HG03432 (cell line): ENCODE measurements at regions not wholly inside any gene's neighbourhood (a gene's known extent, or its start where the extent isn't known, plus 50 kb on each side); places are given as distances from the start of the nearest gene placed in this dataset.

Source experiments
- ATAC-seq: cut with Tn5 transposase; IDR thresholded peaks from one replicate; pipeline ENCODE4 v1.9.1; 2021; ENCODE audit warnings: mild to moderate bottlenecking, moderate library complexity; ENCODE audit not compliant: unreplicated experiment

DNA sequence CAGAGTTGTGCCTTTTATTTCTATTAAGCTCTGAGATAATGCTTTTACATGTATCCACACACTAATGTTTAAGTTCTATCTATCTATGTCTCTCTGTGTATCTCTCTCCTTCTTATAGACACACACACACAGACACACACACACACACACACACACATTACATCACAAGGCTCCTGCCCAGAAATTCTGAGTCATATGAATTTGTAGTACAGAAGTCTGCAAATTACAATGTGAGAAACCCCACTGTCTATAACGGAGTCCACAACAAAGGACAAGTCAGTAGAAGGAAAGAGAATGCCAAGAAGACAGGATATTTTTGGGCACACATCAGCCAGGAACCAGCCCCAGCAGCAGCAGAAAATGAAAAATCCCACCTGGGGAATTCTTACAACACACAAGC, 142.4 kb downstream of the EN1 start:
- no peak for ATAC-seq

DNA sequence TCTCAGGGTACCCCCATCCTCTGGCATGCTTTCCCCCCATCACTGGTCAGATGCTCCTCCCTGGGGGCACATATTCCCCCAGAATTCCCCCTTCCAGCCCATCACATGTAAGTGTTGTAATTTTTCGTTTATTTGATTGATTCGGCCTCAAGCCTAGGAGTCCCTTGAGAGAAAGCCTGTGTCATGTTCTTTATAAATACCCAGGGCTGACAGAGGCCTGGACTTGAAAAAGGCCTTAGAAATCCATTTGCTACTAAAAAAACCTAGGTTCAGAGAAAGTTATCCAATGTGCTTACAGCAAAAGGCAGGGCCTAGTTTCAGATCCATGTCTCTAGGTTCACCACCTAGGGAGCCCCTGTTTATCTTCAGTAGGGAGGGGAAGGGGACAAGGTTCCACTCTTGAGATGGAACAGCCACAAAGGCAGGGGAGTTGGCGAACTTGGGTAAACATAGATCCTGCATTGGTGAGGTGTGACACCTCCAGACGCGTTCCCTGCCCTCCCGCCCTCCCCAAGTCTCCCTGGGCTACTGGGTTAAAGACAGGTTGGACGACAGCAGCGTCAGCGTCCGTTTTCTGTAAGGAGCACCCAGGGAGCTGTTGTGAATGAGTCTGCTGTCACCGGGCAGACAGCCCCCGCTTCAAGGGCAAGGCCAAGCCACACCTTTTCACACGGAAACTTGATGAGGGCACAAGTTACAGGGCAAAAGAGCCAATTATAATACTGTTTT, 147.8 kb downstream of the EN1 start:
- no peak for ATAC-seq

DNA sequence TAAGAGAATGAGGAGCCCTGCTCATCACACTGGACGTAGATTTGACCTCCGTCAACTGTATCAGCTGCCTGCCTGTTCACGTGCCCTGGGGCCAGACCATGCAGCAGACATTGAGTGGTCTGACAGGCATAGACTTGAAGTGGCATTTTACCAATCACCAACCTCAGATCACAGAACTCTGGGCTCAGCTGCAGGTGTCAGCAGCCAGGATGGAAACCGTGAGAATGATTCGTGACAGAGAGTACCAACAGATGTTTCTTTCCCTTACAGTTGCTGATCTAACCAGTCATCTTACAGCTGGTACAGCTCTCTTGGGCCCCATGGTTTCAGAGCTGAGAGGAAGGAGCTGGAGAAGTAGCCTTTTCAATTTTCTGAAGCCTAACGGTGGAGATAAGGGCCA, 148.9 kb downstream of the EN1 start:
- ATAC-seq: no peak

DNA sequence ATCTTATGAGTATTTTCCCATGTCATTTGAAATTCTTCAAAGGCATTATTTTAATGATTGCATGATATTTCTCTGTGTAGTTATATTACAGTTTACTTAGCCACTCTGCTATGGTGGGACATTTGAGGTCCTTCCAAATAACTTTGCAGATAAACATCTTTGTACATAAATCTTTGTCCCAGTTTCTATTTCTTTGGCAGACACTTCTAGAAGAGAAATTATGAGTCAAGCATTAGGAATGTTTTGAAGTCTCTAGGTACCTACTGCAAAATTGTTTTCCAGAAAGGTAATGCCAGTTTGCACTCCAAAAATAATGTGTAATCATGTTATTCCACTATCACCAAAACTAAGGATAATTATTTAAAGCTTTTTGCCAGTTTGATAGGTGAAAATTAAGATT, 149.7 kb downstream of the EN1 start:
- ATAC-seq: no peak

DNA sequence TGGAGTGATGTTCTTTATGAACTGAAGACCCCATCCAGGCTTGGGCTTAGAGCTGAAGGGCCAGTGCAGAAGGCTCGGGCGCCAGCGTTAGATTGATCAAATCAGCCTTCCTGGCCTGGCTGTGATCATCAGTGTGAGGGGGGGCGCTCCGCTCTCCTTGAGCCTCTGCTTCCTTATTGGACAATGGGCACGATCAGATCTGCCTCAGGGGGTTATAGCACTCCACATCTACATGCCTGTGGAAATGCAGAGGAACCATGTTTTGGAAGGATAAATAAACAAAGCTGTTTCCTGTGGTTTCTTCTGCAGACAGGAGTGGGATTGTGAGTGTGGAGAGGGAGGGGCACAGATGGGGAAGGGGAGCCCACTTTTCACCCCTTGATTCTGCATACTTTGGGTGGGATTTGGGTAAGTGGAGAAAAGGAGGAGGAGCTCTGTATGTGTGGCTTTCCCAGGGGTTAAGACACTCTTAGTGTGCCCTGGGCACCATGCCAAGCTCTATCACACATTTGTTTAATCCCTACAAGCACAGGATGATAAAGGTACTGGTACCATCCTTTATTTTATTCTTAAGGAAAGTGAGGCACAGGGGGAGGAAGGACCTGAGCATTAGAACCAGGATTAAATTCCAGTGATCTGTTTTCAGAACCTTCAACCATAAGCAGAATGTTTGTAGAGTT, 150.5 kb downstream of the EN1 start:
- ATAC-seq: no peak

DNA sequence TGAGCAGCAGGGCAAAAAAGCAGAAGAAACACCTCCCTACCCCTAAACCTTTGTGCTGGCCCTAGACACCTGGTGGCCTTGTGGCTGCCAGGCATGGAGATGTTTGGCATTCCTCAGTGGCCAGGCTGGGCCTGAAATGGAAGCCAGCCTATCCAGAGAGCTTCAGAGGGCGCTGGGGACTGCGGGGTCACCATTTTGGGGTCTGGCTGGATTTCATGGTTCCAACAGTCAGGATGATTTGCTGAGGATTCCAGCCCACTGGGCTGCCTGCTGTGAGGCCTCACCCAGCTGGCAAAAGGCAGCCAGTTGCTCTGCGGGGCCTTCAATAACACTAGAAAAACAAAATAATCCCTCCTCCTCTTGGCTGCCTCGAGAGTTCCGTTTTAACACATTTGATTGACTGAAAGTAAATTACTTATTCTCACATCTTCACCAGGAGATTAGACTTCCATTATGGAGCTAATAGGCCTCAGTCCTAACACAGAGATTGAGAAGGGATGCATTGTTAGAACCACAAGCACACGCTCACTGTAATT, 154.1 kb downstream of the EN1 start:
- no peak for ATAC-seq

DNA sequence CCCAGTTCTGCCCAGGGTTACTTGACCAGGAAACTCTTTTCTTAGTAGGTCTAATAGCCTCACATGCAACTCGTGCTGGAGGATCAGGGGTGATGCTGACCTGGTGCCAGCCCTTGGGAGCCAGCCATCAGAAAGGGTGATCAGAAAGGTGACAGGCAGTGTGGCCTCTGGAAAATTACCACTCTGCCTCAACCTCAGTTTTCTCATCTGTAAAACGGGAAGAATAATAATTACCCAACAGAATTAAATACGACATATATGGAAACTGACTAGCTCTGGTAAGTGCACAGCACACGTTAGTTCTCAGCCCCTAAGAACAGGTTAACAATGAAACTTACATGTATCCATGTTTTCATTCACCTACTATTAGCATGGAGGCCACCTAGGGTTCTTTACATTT, 157.6 kb downstream of the EN1 start:
- ATAC-seq: no peak

DNA sequence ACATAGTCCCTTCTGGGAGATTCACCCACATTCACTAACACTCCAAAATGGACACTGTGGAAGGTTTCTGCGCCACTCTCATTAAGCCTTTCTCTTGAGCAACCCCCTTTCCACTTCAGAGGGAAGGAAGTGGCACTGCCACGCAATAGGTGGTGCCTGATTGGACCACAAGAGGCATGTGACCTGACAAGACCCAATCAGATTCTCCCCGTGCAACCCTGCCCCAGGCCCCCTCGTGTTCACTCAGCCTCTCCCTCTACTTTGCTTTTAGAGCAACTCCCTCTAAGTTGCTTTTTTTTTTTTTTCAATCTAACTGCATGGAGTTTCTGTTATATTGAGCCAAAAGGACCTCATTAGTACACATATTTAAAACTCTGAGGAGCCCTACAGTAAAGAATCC, 158.0 kb downstream of the EN1 start:
- no peak for ATAC-seq

DNA sequence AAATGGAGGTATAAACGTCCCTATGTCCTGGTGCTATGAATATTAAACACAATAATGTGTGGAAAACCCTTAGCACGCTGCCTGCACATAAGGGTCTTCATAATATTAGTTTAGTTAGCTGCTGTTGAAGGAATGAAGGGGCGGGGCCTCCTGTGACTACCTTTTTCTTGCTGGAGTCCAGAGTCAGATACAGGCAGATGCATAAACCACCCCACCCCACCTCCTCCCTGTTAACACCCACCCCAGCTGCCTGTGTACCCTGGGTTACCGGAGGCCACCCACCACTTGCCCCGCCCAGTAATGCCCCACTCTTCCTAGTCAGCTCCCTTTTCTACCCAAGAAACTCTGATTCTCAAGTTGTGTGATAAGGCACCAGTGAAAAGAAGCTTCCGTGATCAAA, 158.4 kb downstream of the EN1 start:
- no peak for ATAC-seq

DNA sequence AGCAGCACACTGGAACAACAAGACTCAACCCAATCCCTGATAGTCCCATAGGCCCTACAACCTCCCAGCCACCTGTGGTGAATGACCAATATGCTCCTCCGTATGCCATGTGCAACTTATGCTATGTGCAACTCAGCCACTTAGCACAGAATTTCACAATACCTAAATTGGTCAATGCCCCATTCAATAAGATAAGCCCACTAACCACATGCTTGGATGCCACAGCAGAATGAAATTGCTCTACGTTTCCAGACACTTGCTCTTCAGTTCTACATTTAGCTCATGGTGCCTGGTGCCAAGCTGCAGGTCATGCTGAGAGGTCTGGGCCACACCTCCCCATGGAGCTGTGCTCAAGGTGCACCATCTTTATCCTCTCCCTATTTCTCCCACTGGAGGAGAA, 159.8 kb downstream of the EN1 start:
- ATAC-seq: no peak

DNA sequence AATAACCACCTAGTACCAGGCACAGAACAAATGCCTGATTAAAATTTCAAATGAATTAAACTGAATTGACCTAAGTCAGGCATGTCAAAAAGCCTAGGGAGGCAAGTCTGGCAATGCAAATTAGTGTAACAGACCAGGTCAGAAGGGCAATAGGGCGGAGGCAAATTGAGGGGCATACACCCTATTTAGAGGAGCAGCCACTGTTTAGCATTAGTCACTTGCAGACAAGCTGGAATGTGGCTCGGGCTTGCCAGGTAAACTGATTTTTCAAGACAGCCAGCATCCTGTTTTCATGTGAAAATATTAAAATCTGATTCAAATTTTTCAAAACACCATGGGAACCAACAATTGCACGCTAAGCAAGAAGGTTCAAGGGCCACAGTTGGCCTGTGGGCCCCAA, 160.3 kb downstream of the EN1 start:
- no peak for ATAC-seq

DNA sequence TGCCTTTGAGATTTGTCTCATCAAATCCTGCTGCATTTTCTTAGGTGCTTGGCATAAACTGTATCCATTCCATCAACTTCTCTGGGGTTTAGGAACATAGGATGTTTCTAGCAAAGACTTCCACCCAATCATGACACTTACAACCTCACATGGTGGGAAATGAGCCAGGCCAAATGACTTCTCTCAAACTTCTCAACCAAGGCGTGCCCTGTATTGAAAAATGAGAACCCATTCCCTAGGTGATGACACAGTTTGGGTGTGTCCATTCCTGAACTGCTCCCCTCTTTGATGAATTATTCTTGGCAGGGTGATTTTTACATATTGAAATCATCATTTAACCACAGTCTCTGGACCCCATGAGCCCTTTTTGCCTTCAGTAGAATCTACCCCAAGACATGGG, 161.1 kb downstream of the EN1 start:
- no peak for ATAC-seq

DNA sequence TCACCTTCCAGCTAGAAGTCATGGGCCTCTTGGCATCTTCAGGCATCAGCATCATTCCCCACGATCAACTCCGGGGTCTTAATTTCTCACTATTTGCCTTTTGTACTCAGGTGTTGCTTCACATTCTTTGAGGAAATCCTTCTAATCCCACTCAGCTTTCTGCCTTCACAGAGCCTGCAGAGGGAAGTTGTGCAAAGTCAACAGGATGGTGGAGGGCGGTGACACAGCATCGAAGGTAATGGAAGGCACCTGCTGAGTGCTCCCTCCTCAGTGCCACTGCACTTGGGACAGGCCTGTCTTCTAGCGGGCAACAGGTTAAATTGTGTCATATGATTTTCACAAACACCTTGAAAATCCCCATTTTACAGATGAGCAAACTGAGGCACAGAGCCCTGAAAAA, 164.0 kb downstream of the EN1 start:
- ATAC-seq: no peak

DNA sequence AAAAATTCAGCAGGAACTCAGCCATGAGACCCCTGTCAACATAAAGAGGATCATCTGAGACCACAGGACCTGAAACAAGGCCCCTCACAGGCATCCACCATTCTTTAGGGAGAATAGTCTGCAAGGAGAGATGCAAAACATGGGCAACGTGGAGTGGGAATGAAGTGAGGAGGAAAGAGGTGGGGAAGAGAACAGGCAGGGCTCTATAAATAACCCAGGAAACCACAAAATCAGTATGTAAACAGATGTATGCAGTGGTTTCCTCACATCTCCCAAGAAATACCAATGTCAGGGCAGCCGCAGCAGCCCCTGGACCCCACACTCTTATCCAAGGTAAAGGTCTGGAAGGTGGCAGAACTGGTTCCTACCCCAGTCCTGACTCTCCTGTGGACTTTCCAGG, 168.5 kb downstream of the EN1 start:
- ATAC-seq: no peak

DNA sequence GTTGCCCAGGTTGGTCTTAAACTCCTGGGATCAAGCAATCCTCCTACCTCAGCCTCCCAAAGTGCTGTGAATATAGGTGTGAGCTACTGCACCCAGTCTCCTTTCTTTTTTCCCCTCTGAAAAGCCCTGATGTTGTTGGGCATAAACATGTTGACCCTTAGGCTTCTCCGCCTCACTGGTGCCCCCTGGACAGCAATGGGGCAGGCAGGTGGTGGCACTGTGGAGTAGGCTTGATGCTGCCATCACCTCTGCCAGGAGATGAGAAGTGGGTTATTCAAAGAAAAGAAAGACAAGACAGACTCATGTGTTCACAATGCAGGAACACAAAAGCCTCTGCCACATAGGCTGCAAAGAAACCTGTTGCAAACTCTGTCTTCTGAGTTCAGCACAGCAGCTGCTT, 169.9 kb downstream of the EN1 start:
- ATAC-seq: no peak

DNA sequence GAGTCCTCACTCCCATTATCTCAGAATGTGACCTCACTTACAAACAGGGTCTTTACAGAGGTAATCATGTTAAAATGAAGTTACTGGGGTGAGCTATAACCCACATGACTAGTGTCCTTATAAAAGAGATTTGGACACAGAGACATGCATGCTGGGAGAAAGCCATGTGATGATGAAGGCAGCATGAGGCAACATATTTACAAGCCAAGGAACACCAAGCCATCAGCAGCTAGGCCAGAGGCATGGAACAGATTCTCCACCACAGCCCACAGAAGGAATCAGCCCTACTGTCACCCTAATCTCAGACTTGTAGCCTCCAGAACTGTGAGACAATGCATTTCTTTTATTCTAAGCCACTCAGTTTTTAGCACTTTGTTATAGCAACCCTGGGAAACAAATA, 171.9 kb downstream of the EN1 start:
- ATAC-seq: no peak

DNA sequence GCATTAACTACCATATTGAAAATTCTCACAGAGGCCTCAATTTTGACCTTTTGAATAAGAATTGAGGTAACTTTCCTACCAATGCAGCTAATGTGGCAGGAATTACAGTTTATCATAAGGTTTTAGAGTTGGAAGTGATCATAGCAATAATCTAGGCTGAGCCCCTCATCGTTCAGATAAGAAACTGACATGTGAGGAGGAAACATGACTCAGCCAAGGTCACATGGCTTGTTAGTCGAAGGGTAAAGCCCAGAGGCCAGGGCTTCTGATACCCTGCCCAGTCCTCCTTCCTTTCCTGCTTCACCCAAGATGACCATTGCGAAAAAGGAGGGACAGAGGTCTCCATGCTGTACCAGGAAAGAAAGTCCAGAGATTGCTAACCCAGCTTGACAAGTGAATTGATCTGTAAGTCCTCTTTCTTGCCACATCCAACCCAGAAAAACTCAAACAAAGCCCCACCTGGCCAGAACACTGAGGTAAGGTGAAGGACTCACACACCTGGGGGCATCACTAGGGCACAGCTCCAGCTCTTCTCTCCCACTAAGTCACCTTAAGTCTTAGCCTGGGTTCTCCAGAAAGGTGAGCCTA, 174.8 kb downstream of the EN1 start:
- ATAC-seq: no peak

DNA sequence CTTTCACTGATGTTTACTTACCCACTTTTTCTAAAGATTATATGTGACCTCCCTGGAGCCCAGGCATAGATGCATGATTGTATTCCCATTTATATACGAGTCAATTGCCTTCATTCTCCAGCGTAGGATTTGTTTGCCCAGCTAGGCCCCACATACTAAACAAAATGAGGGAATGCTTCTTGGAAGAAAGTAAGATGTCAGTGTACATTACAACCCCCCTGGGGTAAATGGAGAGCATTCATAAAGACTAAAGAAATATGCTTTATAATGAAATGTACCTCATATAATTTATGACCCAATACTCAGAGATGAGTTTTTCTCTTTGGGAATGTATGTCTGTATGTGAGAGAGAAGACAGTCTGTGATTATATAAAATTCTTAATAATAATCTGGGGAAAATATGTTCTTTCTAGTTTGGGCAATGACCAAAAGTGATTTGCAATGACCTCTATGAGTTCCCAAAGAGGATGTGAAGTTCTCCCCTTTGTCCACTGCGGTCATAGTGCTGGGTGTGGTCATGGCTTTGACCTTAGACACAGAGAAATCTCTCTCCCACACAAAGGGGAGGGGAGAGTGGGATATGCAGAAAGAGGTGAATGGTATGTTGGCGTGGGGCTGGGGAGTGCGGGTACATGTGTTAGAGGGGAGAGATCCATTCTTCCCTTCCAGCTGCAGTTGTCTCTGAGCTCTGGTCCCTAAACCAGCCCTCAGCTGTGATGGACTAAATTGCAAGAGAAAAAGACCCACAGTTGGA, 175.6 kb downstream of the EN1 start:
- ATAC-seq: no peak

DNA sequence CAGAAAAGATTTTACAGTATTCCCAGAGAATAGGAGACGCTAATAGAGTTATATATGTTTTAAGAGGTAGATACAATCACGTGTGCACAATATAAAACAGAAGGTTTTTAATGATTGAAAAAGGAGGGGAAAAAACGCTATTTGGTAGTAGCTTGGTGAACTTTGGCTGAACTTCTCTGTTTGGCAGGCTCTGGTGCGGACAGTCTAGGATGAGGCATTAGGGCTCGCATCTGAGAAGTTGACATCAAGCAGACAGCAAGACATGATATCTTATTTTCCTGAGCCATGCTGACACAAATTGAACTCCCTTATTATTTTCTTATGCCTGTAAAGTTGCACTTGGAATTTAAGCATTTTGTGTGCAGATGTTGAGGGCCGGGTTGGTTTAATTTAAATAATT, 176.6 kb downstream of the EN1 start:
- no peak for ATAC-seq

DNA sequence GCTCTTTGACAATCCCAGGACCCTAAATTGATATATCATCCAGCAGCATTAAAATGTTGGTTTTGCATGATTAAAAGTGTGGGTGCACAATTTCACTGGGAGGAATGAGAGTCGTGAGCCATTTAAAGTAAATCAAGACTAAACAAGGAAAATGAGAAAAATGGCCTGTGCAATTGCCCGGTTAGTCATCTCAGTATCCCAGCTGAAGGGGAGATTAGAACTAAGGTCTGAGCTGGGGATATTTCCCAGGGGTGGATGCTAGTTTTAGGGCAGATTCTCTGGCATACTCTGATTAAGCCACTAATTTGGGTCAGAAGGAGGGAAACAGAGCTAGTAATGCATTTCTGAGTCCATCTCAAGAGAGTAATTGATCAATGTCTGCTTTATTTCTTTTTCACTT, 177.2 kb downstream of the EN1 start:
- ATAC-seq: no peak

DNA sequence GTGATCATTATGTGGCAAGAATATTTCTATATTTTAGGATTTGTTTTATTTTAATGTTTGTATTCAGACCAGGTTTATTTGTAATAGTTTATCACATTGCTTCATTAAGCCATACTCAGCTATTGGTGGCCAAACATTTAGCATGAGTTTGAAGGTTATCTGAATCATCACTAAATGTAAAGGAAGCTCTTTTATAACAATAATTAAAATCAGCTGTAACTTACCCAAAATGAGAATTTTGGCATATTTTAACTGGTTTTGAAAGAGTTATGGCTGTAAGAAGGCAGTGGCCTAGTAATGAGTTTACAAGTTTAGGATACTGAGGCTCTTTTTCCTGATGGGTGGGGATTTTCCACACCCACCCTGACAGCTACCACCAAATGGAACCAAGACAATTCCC, 177.8 kb downstream of the EN1 start:
- ATAC-seq: no peak
